HG02678 (cell line): ENCODE measurements at regions not wholly inside any gene's neighbourhood (a gene's known extent, or its start where the extent isn't known, plus 50 kb on each side); places are given as distances from the start of the nearest gene placed in this dataset.

Experiments
- ATAC-seq: cut with Tn5 transposase; IDR thresholded peaks from one replicate; pipeline ENCODE4 v1.9.1; 2021; ENCODE audit warnings: mild to moderate bottlenecking, moderate library complexity; ENCODE audit not compliant: unreplicated experiment

GRCh38 chr19:31500197-31500830 is 151.1 kb upstream of the TSHZ3 start:
- ATAC-seq, result no peak

DNA sequence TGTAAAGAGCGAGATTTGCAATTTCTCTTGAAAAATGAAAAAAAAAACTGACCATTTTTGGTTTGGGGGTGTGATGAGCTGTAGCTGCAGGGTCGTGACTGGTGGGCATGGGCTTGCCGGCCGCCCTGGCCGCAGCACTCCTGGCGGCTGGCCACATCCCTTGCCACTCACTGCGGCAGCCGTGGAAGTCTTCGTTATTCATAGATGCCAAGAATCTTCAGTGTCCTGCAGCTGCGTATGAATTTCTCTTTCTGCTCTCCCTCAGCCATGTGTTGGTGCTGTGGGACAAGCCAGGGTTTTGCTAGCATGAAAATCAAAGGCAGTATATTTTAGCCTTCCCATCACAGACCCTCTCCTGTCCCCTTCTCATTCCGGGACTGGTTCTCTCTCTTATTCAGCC is 151.7 kb upstream of the TSHZ3 start:
- no peak for ATAC-seq

DNA sequence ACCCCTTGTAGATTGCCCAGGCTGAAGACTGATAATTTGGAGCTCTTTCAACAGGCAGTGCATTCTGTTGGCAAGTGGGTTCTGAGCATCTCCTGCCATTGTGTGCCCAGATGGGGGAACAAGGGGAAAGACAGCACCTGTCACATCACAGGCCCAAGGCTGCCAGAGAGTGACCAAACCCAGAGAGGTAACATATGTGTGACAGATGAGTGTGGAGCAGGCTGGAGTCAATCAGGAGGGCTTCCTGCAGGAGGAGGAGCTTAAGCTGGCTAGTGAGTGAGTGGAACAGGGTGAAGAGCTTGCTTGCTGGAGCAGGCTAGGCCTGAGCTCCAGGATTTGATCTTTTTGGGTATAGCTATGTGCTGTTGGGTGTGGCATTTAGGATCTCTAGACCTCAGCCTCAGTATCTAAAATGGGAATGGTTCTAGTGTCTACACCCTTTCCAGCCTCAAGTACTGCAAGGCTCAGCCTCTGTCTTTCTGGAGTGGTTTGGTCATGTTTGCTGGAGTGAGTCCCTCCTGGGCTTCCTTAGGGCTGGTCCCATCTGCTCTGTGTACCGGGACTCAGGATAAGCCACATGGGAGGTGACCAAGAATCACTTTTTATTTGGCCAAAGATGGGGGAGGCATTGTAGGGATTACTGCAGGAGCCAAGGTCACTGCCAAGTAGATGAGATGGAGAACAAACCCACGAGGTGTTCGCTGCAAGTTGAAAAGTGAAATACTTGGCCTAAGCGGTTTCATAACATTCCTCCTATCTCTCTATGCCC is 152.4 kb upstream of the TSHZ3 start:
- ATAC-seq, result no peak

GRCh38 chr19:31502536-31503170 is 153.4 kb upstream of the TSHZ3 start:
- ATAC-seq, result no peak

DNA sequence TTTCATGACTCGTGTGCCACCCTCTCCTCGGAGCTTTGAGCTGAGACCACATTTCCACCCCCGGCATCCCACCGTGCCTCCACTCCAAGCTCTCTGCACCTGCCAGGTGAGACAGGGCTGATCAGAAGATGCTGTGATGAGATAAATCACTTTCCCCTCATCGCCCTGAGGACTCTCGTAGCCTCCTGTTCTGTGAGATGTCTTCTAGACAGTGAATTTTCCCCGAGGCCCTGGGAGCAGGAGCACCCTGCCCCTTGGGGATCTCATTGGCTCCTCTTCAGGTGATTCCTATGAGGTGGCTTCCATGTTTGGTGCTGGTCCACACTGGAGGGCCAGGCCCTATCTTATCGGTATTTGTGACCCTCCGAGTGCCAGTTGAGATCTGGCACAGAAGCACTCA is 154.0 kb upstream of the TSHZ3 start:
- ATAC-seq, result no peak

GRCh38 chr19:31504221-31504620 is 155.0 kb upstream of the TSHZ3 start:
- no peak for ATAC-seq

- no peak for ATAC-seq
These were observed 156.3 kb upstream of the TSHZ3 start for GRCh38 chr19:31505596-31505910.

DNA sequence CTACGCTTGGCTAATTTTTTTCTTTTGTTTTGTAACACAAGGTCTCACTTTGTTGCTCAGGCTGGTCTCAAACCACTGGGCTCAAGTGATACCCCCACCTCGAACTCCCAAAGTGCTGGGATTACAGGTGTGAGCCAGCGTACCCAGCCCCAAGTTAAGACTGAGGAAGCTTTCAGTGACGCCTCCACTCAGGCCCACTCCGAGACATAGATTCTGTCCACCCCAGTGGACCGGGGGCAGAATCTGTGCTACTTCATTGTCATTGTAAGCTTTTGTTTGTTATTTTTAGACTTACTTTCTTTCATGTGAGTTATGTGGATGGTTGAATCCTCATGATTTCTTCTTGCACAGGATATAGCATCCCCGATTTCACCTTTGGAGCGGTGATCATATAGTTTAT is 156.9 kb upstream of the TSHZ3 start:
- no peak for ATAC-seq

DNA sequence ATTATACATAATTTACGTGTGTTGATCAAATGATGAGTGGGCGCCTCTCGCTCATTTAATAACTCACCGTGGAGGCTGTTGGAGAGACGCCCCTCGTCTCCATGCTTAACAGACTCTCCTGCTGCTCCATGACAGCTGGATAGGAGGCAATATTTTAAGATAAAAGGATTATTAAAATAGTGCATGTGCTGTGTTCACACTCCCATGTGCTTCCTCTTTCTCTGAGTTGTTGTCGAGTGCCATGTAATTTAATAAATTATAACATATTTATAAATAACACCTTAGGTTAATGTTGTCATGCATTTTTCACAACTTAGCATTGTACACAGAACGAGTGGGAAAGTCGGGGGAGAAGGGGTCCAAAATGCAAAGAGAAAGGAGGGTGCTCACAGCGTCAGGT is 161.4 kb upstream of the TSHZ3 start:
- ATAC-seq, result no peak

- ATAC-seq, result no peak
These were observed 161.9 kb upstream of the TSHZ3 start for GRCh38 chr19:31511098-31511497.

DNA sequence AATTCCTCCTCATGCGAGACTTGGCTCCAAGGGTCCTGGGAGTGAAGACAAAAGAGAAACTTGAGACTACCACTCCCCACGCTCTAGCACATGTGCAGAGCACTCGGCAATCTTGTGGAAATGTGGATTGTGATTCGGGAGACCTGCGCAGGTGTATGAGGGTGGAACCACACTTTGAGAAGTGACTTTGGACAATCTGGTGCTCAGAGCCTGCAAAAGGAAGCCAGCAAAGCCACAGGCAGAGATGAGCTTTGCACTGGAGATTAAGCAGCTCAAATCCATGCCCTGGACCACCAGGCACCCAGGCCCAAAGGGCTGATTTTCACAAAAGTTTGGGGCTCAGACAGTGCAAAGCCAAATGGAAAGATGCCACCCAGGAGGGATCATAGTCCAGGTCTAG is 162.5 kb upstream of the TSHZ3 start:
- ATAC-seq, result no peak

GRCh38 chr19:31512181-31512970 is 163.1 kb upstream of the TSHZ3 start:
- no peak for ATAC-seq

GRCh38 chr19:31513841-31514240 is 164.6 kb upstream of the TSHZ3 start:
- ATAC-seq, result no peak

- no peak for ATAC-seq
These were observed 166.7 kb upstream of the TSHZ3 start for GRCh38 chr19:31515931-31516330.

- ATAC-seq, result no peak
These were observed 167.5 kb upstream of the TSHZ3 start for GRCh38 chr19:31516756-31517155.

GRCh38 chr19:31517224-31518180 is 168.3 kb upstream of the TSHZ3 start:
- ATAC-seq, result no peak

GRCh38 chr19:31518216-31519020 is 169.2 kb upstream of the TSHZ3 start:
- ATAC-seq, result no peak

- no peak for ATAC-seq
These were observed 170.0 kb upstream of the TSHZ3 start for GRCh38 chr19:31519256-31519655.

- no peak for ATAC-seq
These were observed 170.7 kb upstream of the TSHZ3 start for GRCh38 chr19:31519908-31520307.

GRCh38 chr19:31520633-31521032 is 171.4 kb upstream of the TSHZ3 start:
- no peak for ATAC-seq
